GM18511 (cell line): ENCODE measurements at regions not wholly inside any gene's neighbourhood (a gene's known extent, or its start where the extent isn't known, plus 50 kb on each side); places are given as distances from the start of the nearest gene placed in this dataset.

Source experiments
- ATAC-seq: cut with Tn5 transposase; IDR thresholded peaks from one replicate; pipeline ENCODE4 v1.9.1; 2021; ENCODE audit warnings: mild to moderate bottlenecking, moderate library complexity; ENCODE audit not compliant: unreplicated experiment

GRCh38 chr2:236744281-236744705 lies 174.7 kb downstream of the ACKR3 start:
- ATAC-seq: no peak

- ATAC-seq: no peak
Measured at GRCh38 chr2:236744716-236745115, 175.1 kb downstream of the ACKR3 start.

GRCh38 chr2:236745420-236746210 lies 176.0 kb downstream of the ACKR3 start:
- no peak for ATAC-seq

- ATAC-seq: no peak
Measured at GRCh38 chr2:236746833-236747232, 177.2 kb downstream of the ACKR3 start.

- ATAC-seq: no peak
Measured at GRCh38 chr2:236747426-236747825, 177.8 kb downstream of the ACKR3 start.

GRCh38 chr2:236747925-236748324 lies 178.3 kb downstream of the ACKR3 start:
- no peak for ATAC-seq

GRCh38 chr2:236748385-236748784 lies 178.8 kb downstream of the ACKR3 start:
- ATAC-seq: no peak

GRCh38 chr2:236748801-236749200 lies 179.2 kb downstream of the ACKR3 start:
- ATAC-seq: no peak

GRCh38 chr2:236749346-236749745 lies 179.7 kb downstream of the ACKR3 start:
- no peak for ATAC-seq

- ATAC-seq: no peak
Measured at GRCh38 chr2:236752096-236752495, 182.5 kb downstream of the ACKR3 start.

- ATAC-seq: no peak
Measured at GRCh38 chr2:236753606-236754270, 184.1 kb downstream of the ACKR3 start.

GRCh38 chr2:236754271-236754944 lies 184.8 kb downstream of the ACKR3 start:
- ATAC-seq: no peak

GRCh38 chr2:236755278-236755840 lies 185.7 kb downstream of the ACKR3 start:
- no peak for ATAC-seq

- no peak for ATAC-seq
Measured at GRCh38 chr2:236758406-236758805, 188.8 kb downstream of the ACKR3 start.

- ATAC-seq: no peak
Measured at GRCh38 chr2:236760246-236760645, 190.6 kb downstream of the ACKR3 start.

- no peak for ATAC-seq
Measured at GRCh38 chr2:236761358-236761757, 191.7 kb downstream of the ACKR3 start.

- ATAC-seq: no peak
Measured at GRCh38 chr2:236762628-236763027, 193.0 kb downstream of the ACKR3 start.

GRCh38 chr2:236763857-236764256 lies 194.2 kb downstream of the ACKR3 start:
- no peak for ATAC-seq

GRCh38 chr2:236764716-236765115 lies 195.1 kb downstream of the ACKR3 start:
- ATAC-seq: no peak

GRCh38 chr2:236765478-236765877 lies 195.9 kb downstream of the ACKR3 start:
- no peak for ATAC-seq

GRCh38 chr2:236766850-236767249 lies 197.2 kb downstream of the ACKR3 start:
- no peak for ATAC-seq
